NCI-H1436 (cell line): ENCODE measurements at regions not wholly inside any gene's neighbourhood (a gene's known extent, or its start where the extent isn't known, plus 50 kb on each side); places are given as distances from the start of the nearest gene placed in this dataset.

Experiments used
- DNase-seq: peaks from one replicate; lab custom pipeline; 2025; lab: John Stamatoyannopoulos, UW

- DNase-seq, result no peak
These were observed 329.9 kb downstream of the HRH4 start for GRCh38 chr18:24790347-24790746.

- no peak for DNase-seq
These were observed 331.5 kb downstream of the HRH4 start for GRCh38 chr18:24791751-24792545.

- no peak for DNase-seq
These were observed 333.3 kb downstream of the HRH4 start for GRCh38 chr18:24793742-24794141.

GRCh38 chr18:24795129-24795528 is 334.7 kb downstream of the HRH4 start:
- DNase-seq, result no peak

- DNase-seq, result no peak
These were observed 337.5 kb downstream of the HRH4 start for GRCh38 chr18:24797981-24798380.

- no peak for DNase-seq
These were observed 338.7 kb downstream of the HRH4 start for GRCh38 chr18:24799176-24799575.

- no peak for DNase-seq
These were observed 339.3 kb downstream of the HRH4 start for GRCh38 chr18:24799720-24800119.

- no peak for DNase-seq
These were observed 340.6 kb downstream of the HRH4 start for GRCh38 chr18:24801001-24801400.

GRCh38 chr18:24802456-24802855 is 342.0 kb downstream of the HRH4 start:
- no peak for DNase-seq

- DNase-seq, result no peak
These were observed 344.7 kb downstream of the HRH4 start for GRCh38 chr18:24805156-24805555.

GRCh38 chr18:24809173-24809950 is 348.9 kb downstream of the HRH4 start:
- DNase-seq, result no peak

- no peak for DNase-seq
These were observed 350.3 kb downstream of the HRH4 start for GRCh38 chr18:24810561-24811305.

- no peak for DNase-seq
These were observed 351.7 kb downstream of the HRH4 start for GRCh38 chr18:24811950-24812681.

GRCh38 chr18:24814521-24814920 is 354.1 kb downstream of the HRH4 start:
- DNase-seq, result no peak

- no peak for DNase-seq
These were observed 356.7 kb downstream of the HRH4 start for GRCh38 chr18:24817150-24817549.

- no peak for DNase-seq
These were observed 357.3 kb downstream of the HRH4 start for GRCh38 chr18:24817587-24818371.

- DNase-seq, result no peak
These were observed 358.0 kb downstream of the HRH4 start for GRCh38 chr18:24818441-24818840.

- DNase-seq, result no peak
These were observed 358.9 kb downstream of the HRH4 start for GRCh38 chr18:24819141-24819890.

- DNase-seq, result no peak
These were observed 365.0 kb downstream of the HRH4 start for GRCh38 chr18:24825397-24825796.

GRCh38 chr18:24826605-24827004 is 366.2 kb downstream of the HRH4 start:
- no peak for DNase-seq
